Keratinocyte (primary cell): ENCODE measurements at regions not wholly inside any gene's neighbourhood (a gene's known extent, or its start where the extent isn't known, plus 50 kb on each side); places are given as distances from the start of the nearest gene placed in this dataset.

ENCODE experiments used
- DNase-seq: peaks from one replicate; pipeline ENCODE4 v3.0.0-alpha.2; 2011; ENCODE audit warnings: low read depth, missing footprints, low spot score
- FAIRE-seq: peaks from 2 replicates; lab custom pipeline; 2011; peaks lifted over from hg19 to GRCh38; lab: Jason Lieb, UNC
- H2AFZ ChIP-seq: 2 replicates; pipeline ENCODE4 v1.6.0; 2012; ENCODE audit warnings: low read length, control low read depth, inconsistent platforms; ENCODE audit not compliant: control insufficient read depth
- H3K27ac ChIP-seq: 2 replicates; pipeline ENCODE4 v1.5.1; 2011; ENCODE audit warnings: low read length; ENCODE audit not compliant: control insufficient read depth, insufficient read depth
- H3K27me3 ChIP-seq: 3 replicates; pipeline ENCODE4 v1.6.0; 2011; ENCODE audit warnings: low read length; ENCODE audit not compliant: control insufficient read depth, insufficient read depth; ENCODE audit errors: extremely low read depth
- H3K36me3 ChIP-seq, 2 experiments: 2 replicates in 1 of 2; 3 replicates in 1 of 2; pipeline ENCODE4 v1.5.1; 2011; ENCODE audit warnings: low read length in 2 of 2, mild to moderate bottlenecking in 1 of 2; ENCODE audit not compliant: control insufficient read depth in 2 of 2, insufficient read depth in 2 of 2; ENCODE audit errors: extremely low read depth in 1 of 2
- H3K4me1 ChIP-seq: 3 replicates; pipeline ENCODE4 v1.5.1; 2011; ENCODE audit warnings: low read length; ENCODE audit not compliant: control insufficient read depth, insufficient read depth; ENCODE audit errors: extremely low read depth
- H3K4me2 ChIP-seq: 3 replicates; pipeline ENCODE4 v1.6.0; 2011; ENCODE audit warnings: low read depth, low read length; ENCODE audit not compliant: control insufficient read depth, insufficient read depth; ENCODE audit errors: extremely low read depth
- H3K4me3 ChIP-seq, 3 experiments: fragments of 200-600 bp in 1 of 3; sonication (generic) in 1 of 3; 2 replicates in 2 of 3; 3 replicates in 1 of 3; pipeline ENCODE4 v1.5.1; 2011 to 2016; ENCODE audit warnings: low read length in 3 of 3, mild to moderate bottlenecking in 3 of 3, control low read depth in 2 of 3, inconsistent platforms in 1 of 3, low read depth in 1 of 3, mixed read lengths in 1 of 3, mixed run types in 1 of 3, moderate library complexity in 1 of 3; ENCODE audit not compliant: control insufficient read depth in 2 of 3, insufficient read depth in 2 of 3; ENCODE audit errors: extremely low read depth in 1 of 3
- H3K79me2 ChIP-seq: 2 replicates; pipeline ENCODE4 v1.6.0; 2012; ENCODE audit warnings: low read length; ENCODE audit not compliant: control insufficient read depth, insufficient read depth
- H3K9ac ChIP-seq: 3 replicates; pipeline ENCODE4 v1.6.0; 2011; ENCODE audit warnings: low read length; ENCODE audit not compliant: control insufficient read depth, insufficient read depth; ENCODE audit errors: extremely low read depth
- H3K9me1 ChIP-seq: 3 replicates; pipeline ENCODE4 v1.6.0; 2011; ENCODE audit warnings: low read length; ENCODE audit not compliant: control insufficient read depth, insufficient read depth; ENCODE audit errors: extremely low read depth
- H3K9me3 ChIP-seq: 2 replicates; pipeline ENCODE4 v1.5.1; 2012; ENCODE audit warnings: low read depth, low read length; ENCODE audit not compliant: control insufficient read depth
- H4K20me1 ChIP-seq: 3 replicates; pipeline ENCODE4 v1.6.0; 2011; ENCODE audit warnings: low read length; ENCODE audit not compliant: control insufficient read depth, insufficient read depth; ENCODE audit errors: extremely low read depth
- CTCF ChIP-seq, 3 experiments: IDR thresholded peaks in 1 of 3; conservative IDR thresholded peaks in 1 of 3; optimal IDR thresholded peaks in 1 of 3; 2 replicates in 2 of 3; 3 replicates in 1 of 3; pipeline versions ENCODE3 to v1.5.1; 2011; ENCODE audit warnings: low read length in 3 of 3, mild to moderate bottlenecking in 3 of 3, moderate library complexity in 2 of 3, control low read depth in 1 of 3, inconsistent platforms in 1 of 3; ENCODE audit not compliant: insufficient read depth in 2 of 3; ENCODE audit errors: extremely low read depth in 1 of 3
- EZH2 ChIP-seq: IDR thresholded peaks from one replicate; pipeline ENCODE4 v1.6.1; 2012; ENCODE audit warnings: inconsistent platforms, mild to moderate bottlenecking, low read length, moderate library complexity
- dilution Hi-C: fragments of 300-500 bp; cut with MboI; formaldehyde crosslinking; loops from one replicate; pipeline ENCODE4 v1.7.0; 2020; ENCODE audit warnings: low sequenced_read_pairs; ENCODE audit not compliant: extremely low pct_ligation_motif_present

GRCh38 chr21:22128671-22129070 lies 1130.5 kb downstream of the NCAM2 start:
- dilution Hi-C loops = no loop called here
- TF ChIP-seq CTCF (optimal IDR thresholded peaks at IDR 0.05 in 1 of 3, IDR thresholded peaks at IDR 0.05 in 1 of 3, conservative IDR thresholded peaks at IDR 0.05 in 1 of 3; ENCODE audit: extremely low read depth in 1 of 3, insufficient read depth in 2 of 3, low read length in 3 of 3) = no peak
- no peak overlapping the region for H3K9ac ChIP-seq
- no peaks in the 10 kb centered on the region for H3K4me1 ChIP-seq
- H3K79me2 ChIP-seq = no peaks in the 10 kb centered on the region
- no peak overlapping the region for H2AFZ ChIP-seq
- no peaks in the 10 kb centered on the region for H3K27me3 ChIP-seq
- no peaks in the 10 kb centered on the region for H4K20me1 ChIP-seq
- H3K4me2 ChIP-seq = no peak overlapping the region
- H3K36me3 ChIP-seq = no peaks in the 10 kb centered on the region
- no peaks in the 10 kb centered on the region for H3K9me1 ChIP-seq
- DNase-seq (no peak), FAIRE-seq (no peak)
- no peak overlapping the region for H3K4me3 ChIP-seq
- H3K9me3 ChIP-seq = no peaks in the 10 kb centered on the region
- H3K27ac ChIP-seq = no peak overlapping the region

- TF ChIP-seq CTCF (optimal IDR thresholded peaks at IDR 0.05 in 1 of 3, IDR thresholded peaks at IDR 0.05 in 1 of 3, conservative IDR thresholded peaks at IDR 0.05 in 1 of 3; ENCODE audit: extremely low read depth in 1 of 3, insufficient read depth in 2 of 3, low read length in 3 of 3) (no peak), EZH2 (no peak)
- dilution Hi-C loops = no loop called here
- FAIRE-seq (no peak), DNase-seq (no peak)
- Histone ChIP-seq H3K9ac (no peak overlapping the region), H3K4me3 (no peak overlapping the region), H3K27me3 (no peaks in the 10 kb centered on the region), H2AFZ (no peak overlapping the region), H3K9me1 (no peaks in the 10 kb centered on the region), H3K4me2 (no peak overlapping the region), H3K79me2 (no peaks in the 10 kb centered on the region), H3K4me1 (no peaks in the 10 kb centered on the region), H3K9me3 (no peaks in the 10 kb centered on the region), H3K27ac (no peak overlapping the region), H3K36me3 (no peaks in the 10 kb centered on the region), H4K20me1 (no peaks in the 10 kb centered on the region)
Observed at GRCh38 chr21:22132358-22133071, 1134.3 kb downstream of the NCAM2 start.
